ENCODE measurements at regions not wholly inside any gene's neighbourhood (a gene's known extent, or its start where the extent isn't known, plus 50 kb on each side); places are given as distances from the start of the nearest gene placed in this dataset.

GRCh38 chr10:130230036-130230435, 93.8 kb downstream of the GLRX3 start:
- intact Hi-C loops (cut with DNase I), result no loop called here
- Histone ChIP-seq H3K27ac (no peak overlapping the region), H3K36me3 (no peaks in the 10 kb centered on the region), H3K4me3 (no peak overlapping the region), H3K4me1 (replicated peaks) (no peaks in the 10 kb centered on the region), H3K9me3 (no peaks in the 10 kb centered on the region), H3K27me3 (replicated peaks; ENCODE audit: insufficient read depth) (no peaks in the 10 kb centered on the region)
- 95% methylated on average over 5 of the region's 5 CpGs for WGBS
- TF ChIP-seq POLR2A (IDR thresholded peaks at IDR 0.05) (no peak), CTCF (IDR thresholded peaks at IDR 0.05) (no peak), POLR2AphosphoS5 (IDR thresholded peaks at IDR 0.05) (no peak)
- no peak for DNase-seq (ENCODE audit: low spot score)

- H3K4me1 ChIP-seq (replicated peaks), result no peaks in the 10 kb centered on the region
- no peaks in the 10 kb centered on the region for H3K36me3 ChIP-seq
- no peak overlapping the region for H3K4me3 ChIP-seq
- no peak for TF ChIP-seq POLR2A (IDR thresholded peaks at IDR 0.05)
- no peak for TF ChIP-seq CTCF (IDR thresholded peaks at IDR 0.05)
- TF ChIP-seq POLR2AphosphoS5 (IDR thresholded peaks at IDR 0.05), result no peak
- no peak for DNase-seq (ENCODE audit: low spot score)
- H3K27me3 ChIP-seq (replicated peaks; ENCODE audit: insufficient read depth), result no peaks in the 10 kb centered on the region
- no peak overlapping the region for H3K27ac ChIP-seq
- intact Hi-C loops (cut with DNase I), result no loop called here
- no peaks in the 10 kb centered on the region for H3K9me3 ChIP-seq
- WGBS, result 94% methylated on average over 6 of the region's 6 CpGs
Observed at GRCh38 chr10:130230611-130231010, 94.4 kb downstream of the GLRX3 start.

GRCh38 chr10:130231251-130231741, 95.1 kb downstream of the GLRX3 start:
- 95% methylated on average over 15 of the region's 15 CpGs for WGBS
- Histone ChIP-seq H3K36me3 (no peaks in the 10 kb centered on the region), H3K4me3 (no peak overlapping the region), H3K27me3 (replicated peaks; ENCODE audit: insufficient read depth) (no peaks in the 10 kb centered on the region), H3K4me1 (replicated peaks) (no peaks in the 10 kb centered on the region), H3K9me3 (no peaks in the 10 kb centered on the region), H3K27ac (no peak overlapping the region)
- TF ChIP-seq POLR2A (IDR thresholded peaks at IDR 0.05), result no peak
- no peak for TF ChIP-seq CTCF (IDR thresholded peaks at IDR 0.05)
- TF ChIP-seq POLR2AphosphoS5 (IDR thresholded peaks at IDR 0.05), result no peak
- intact Hi-C loops (cut with DNase I), result no loop called here
- no peak for DNase-seq (ENCODE audit: low spot score)

GRCh38 chr10:130232166-130233034, 96.2 kb downstream of the GLRX3 start:
- H3K36me3 ChIP-seq, result no peaks in the 10 kb centered on the region
- WGBS, result 52% methylated on average over 28 of the region's 28 CpGs
- intact Hi-C loops (cut with DNase I), result no loop called here
- no peak overlapping the region for H3K27ac ChIP-seq
- H3K4me3 ChIP-seq, result no peak overlapping the region
- DNase-seq (ENCODE audit: low spot score), result no peak
- no peaks in the 10 kb centered on the region for H3K9me3 ChIP-seq
- H3K4me1 ChIP-seq (replicated peaks), result no peaks in the 10 kb centered on the region
- no peak for TF ChIP-seq POLR2AphosphoS5 (IDR thresholded peaks at IDR 0.05)
- TF ChIP-seq CTCF (IDR thresholded peaks at IDR 0.05), result no peak
- TF ChIP-seq POLR2A (IDR thresholded peaks at IDR 0.05), result no peak
- no peaks in the 10 kb centered on the region for H3K27me3 ChIP-seq (replicated peaks; ENCODE audit: insufficient read depth)

GRCh38 chr10:130233035-130233360, 96.8 kb downstream of the GLRX3 start:
- TF ChIP-seq POLR2AphosphoS5 (IDR thresholded peaks at IDR 0.05) (no peak), CTCF (IDR thresholded peaks at IDR 0.05) (no peak), POLR2A (IDR thresholded peaks at IDR 0.05) (no peak)
- H3K4me1 ChIP-seq (replicated peaks), result no peaks in the 10 kb centered on the region
- H3K27me3 ChIP-seq (replicated peaks; ENCODE audit: insufficient read depth), result no peaks in the 10 kb centered on the region
- H3K9me3 ChIP-seq, result no peaks in the 10 kb centered on the region
- DNase-seq (ENCODE audit: low spot score), result no peak
- intact Hi-C loops (cut with DNase I), result no loop called here
- H3K36me3 ChIP-seq, result no peaks in the 10 kb centered on the region
- 21% methylated on average over 14 of the region's 14 CpGs for WGBS
- H3K4me3 ChIP-seq, result no peak overlapping the region
- no peak overlapping the region for H3K27ac ChIP-seq
